Thoracic aorta (tissue), 2 donors: ENCODE measurements at regions not wholly inside any gene's neighbourhood (a gene's known extent, or its start where the extent isn't known, plus 50 kb on each side); places are given as distances from the start of the nearest gene placed in this dataset.

ENCODE experiments used
- ATAC-seq: fragments of 150-250 bp; one replicate; pipeline ENCODE4 v1.8.0; 2017; ENCODE audit warnings: low read depth; ENCODE audit not compliant: insufficient number of reproducible peaks, low FRiP score
- DNase-seq: peaks from one replicate; pipeline ENCODE4 v3.0.0-alpha.2; 2020; ENCODE audit warnings: low spot score
- H3K27ac ChIP-seq, 2 donors: fragments of 200-600 bp; sonication (generic); 1 replicate in 1 of 2; 2 replicates in 1 of 2; pipeline ENCODE4 v1.5.1; 2016; ENCODE audit warnings: mild to moderate bottlenecking in 2 of 2, moderate library complexity in 2 of 2
- H3K27me3 ChIP-seq: fragments of 200-600 bp; sonication (generic); replicated peaks from 2 replicates; pipeline ENCODE4 v1.6.0; 2016; ENCODE audit warnings: mild to moderate bottlenecking; ENCODE audit not compliant: insufficient read depth
- H3K36me3 ChIP-seq: fragments of 200-600 bp; sonication (generic); one replicate; pipeline ENCODE4 v1.5.1; 2016
- H3K4me1 ChIP-seq, 2 donors: fragments of 200-600 bp; sonication (generic); 1 replicate in 1 of 2; 2 replicates in 1 of 2; pipeline versions ENCODE4 v1.5.1 to v1.6.0; 2016; ENCODE audit warnings: low read depth in 2 of 2, mild to moderate bottlenecking in 1 of 2; ENCODE audit not compliant: control insufficient read depth in 1 of 2
- H3K4me3 ChIP-seq: fragments of 200-600 bp; sonication (generic); 2 replicates; pipeline ENCODE4 v1.5.1; 2016; ENCODE audit warnings: mild to moderate bottlenecking
- H3K9me3 ChIP-seq: fragments of 200-600 bp; sonication (generic); 2 replicates; pipeline ENCODE4 v1.5.1; 2016
- TF ChIP-seq, protein P1 (sequence below): fragments of 200-600 bp; sonication (generic); IDR thresholded peaks from one replicate; pipeline ENCODE4 v1.5.1; 2019; ENCODE audit warnings: antibody characterized with exemption

DNA sequence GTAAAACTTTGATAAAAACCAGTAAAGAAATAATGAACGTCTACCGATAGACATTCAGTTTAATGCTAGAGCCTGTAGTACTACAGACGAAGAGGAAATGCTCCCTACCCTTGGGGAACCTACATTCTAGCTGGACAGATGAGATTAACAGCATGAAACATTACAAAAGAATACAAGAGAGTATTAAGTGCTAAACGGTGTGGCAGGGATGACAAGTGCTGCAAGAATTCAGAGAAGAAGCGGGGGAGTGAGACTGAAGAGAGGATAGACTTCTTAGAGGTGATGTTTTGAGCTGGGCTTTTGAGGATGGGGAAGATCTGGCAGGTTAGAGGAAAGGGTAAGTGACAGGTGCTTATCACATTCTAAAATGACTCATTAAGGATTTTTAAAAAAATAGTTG lies 52.6 kb upstream of the ESX1 start:
- TF ChIP-seq, protein P1, sequence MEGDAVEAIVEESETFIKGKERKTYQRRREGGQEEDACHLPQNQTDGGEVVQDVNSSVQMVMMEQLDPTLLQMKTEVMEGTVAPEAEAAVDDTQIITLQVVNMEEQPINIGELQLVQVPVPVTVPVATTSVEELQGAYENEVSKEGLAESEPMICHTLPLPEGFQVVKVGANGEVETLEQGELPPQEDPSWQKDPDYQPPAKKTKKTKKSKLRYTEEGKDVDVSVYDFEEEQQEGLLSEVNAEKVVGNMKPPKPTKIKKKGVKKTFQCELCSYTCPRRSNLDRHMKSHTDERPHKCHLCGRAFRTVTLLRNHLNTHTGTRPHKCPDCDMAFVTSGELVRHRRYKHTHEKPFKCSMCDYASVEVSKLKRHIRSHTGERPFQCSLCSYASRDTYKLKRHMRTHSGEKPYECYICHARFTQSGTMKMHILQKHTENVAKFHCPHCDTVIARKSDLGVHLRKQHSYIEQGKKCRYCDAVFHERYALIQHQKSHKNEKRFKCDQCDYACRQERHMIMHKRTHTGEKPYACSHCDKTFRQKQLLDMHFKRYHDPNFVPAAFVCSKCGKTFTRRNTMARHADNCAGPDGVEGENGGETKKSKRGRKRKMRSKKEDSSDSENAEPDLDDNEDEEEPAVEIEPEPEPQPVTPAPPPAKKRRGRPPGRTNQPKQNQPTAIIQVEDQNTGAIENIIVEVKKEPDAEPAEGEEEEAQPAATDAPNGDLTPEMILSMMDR, result no peak
- H3K27ac ChIP-seq, result no peak overlapping the region
- H3K4me1 ChIP-seq, result no peaks in the 10 kb centered on the region
- H3K4me3 ChIP-seq, result no peak overlapping the region
- H3K27me3 ChIP-seq, result no peaks in the 10 kb centered on the region
- no peak for ATAC-seq
- H3K36me3 ChIP-seq, result no peaks in the 10 kb centered on the region
- H3K9me3 ChIP-seq, result no peaks in the 10 kb centered on the region
- DNase-seq, result no peak

DNA sequence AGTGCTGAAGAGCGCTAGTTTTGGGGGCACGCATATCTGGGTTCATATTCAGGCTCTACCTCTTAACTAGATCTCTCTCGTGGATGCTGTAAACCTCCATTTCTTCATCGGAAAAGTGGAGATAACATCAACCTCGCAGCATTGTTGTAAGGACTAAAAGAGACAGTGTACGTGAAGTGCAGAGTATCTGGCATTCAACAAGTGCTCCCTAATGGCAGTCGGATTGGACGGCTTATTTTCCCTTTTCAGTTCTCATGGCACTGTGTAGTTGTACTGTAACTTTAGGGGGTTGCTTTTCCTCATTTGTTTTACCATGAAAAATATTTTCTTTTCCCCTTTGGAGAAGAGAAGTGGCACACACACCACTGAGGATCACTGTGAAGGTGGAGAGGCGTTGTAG lies 51.4 kb upstream of the ESX1 start:
- H3K27me3 ChIP-seq, result no peaks in the 10 kb centered on the region
- H3K27ac ChIP-seq, result no peak overlapping the region
- no peaks in the 10 kb centered on the region for H3K36me3 ChIP-seq
- H3K9me3 ChIP-seq, result no peaks in the 10 kb centered on the region
- no peaks in the 10 kb centered on the region for H3K4me1 ChIP-seq
- DNase-seq (no peak), ATAC-seq (no peak)
- no peak overlapping the region for H3K4me3 ChIP-seq
- TF ChIP-seq, protein P1, result no peak
